ENCODE measurements at regions not wholly inside any gene's neighbourhood (a gene's known extent, or its start where the extent isn't known, plus 50 kb on each side); places are given as distances from the start of the nearest gene placed in this dataset.

GRCh38 chr18:53785811-53786210 lies 438.7 kb downstream of the MBD2 start:
- TF ChIP-seq POLR2A (IDR thresholded peaks at IDR 0.05) (no peak), CTCF (IDR thresholded peaks at IDR 0.05) (no peak)
